A549 (cell line): ENCODE measurements at regions not wholly inside any gene's neighbourhood (a gene's known extent, or its start where the extent isn't known, plus 50 kb on each side); places are given as distances from the start of the nearest gene placed in this dataset.

ENCODE experiments used
- ATAC-seq, 2 experiments: fragments of 200-7000 bp in 1 of 2; fragments of >200 bp in 1 of 2; cut with Nextera tagmentation in 1 of 2; cut with Tn5 transposase in 1 of 2; 3 replicates each; pipeline versions ENCODE4 v1.8.0 to v1.9.1; 2018 to 2020; ENCODE audit warnings: mild to moderate bottlenecking in 1 of 2, moderate library complexity in 1 of 2
- CTCF ChIA-PET: fragments of 300-600 bp; sonication (Branson Sonifier 250); formaldehyde crosslinking; extraction: SDS; loops from one replicate; lab custom pipeline; 2021; ENCODE audit warnings: antibody characterized with exemption, inconsistent platforms; lab: Yijun Ruan, JAX
- POLR2A ChIA-PET: fragments of 350-600 bp; formaldehyde crosslinking; extraction: SDS; loops from one replicate; lab custom pipeline; 2021; ENCODE audit warnings: antibody characterized with exemption, inconsistent platforms; lab: Yijun Ruan, JAX
- DNase-seq, 2 experiments: peaks; one replicate each; pipeline versions ENCODE4 v3.0.0 to v3.0.0-alpha.2; 2011 to 2016; ENCODE audit warnings: low read depth in 1 of 2, low spot score in 1 of 2
- FAIRE-seq: peaks from 2 replicates; lab custom pipeline; 2011; peaks lifted over from hg19 to GRCh38; lab: Jason Lieb, UNC
- H3K27ac ChIP-seq, 2 experiments: fragments of >200 bp; sonication (Bioruptor Twin); formaldehyde crosslinking; 3 replicates each; pipeline ENCODE4 v1.5.1; 2016 to 2017
- H3K4me1 ChIP-seq: fragments of >200 bp; sonication (Bioruptor Twin); formaldehyde crosslinking; 3 replicates; pipeline ENCODE4 v1.6.1; 2016
- H3K4me2 ChIP-seq: fragments of >200 bp; sonication (Bioruptor Twin); formaldehyde crosslinking; 3 replicates; pipeline ENCODE4 v1.6.1; 2016
- H3K4me3 ChIP-seq: fragments of >200 bp; sonication (Bioruptor Twin); formaldehyde crosslinking; 3 replicates; pipeline ENCODE4 v1.5.1; 2016
- H3K9me3 ChIP-seq: fragments of >200 bp; sonication (Bioruptor Twin); formaldehyde crosslinking; 3 replicates; pipeline ENCODE4 v1.6.1; 2016
- EP300 ChIP-seq, 2 experiments: fragments of >200 bp; sonication (Bioruptor Twin); formaldehyde crosslinking; IDR thresholded peaks; 2 replicates in 1 of 2; 3 replicates in 1 of 2; pipeline ENCODE4 v1.6.1; 2016 to 2017
- FOSL2 ChIP-seq, 2 experiments: fragments of 450-650 bp in 1 of 2; fragments of >200 bp in 1 of 2; sonication (Bioruptor Twin) in 1 of 2; formaldehyde crosslinking; IDR thresholded peaks; 2 replicates each; pipeline versions ENCODE4 v1.5.0 to v1.6.1; 2016 to 2020; ENCODE audit warnings: mild to moderate bottlenecking in 1 of 2, moderate library complexity in 1 of 2
- HDAC2 ChIP-seq: fragments of 200-600 bp; sonication (generic); IDR thresholded peaks from 2 replicates; pipeline ENCODE4 v1.6.1; 2016
- HOXB13 ChIP-seq: fragments of 250-450 bp; sonication (Bioruptor Pico); IDR thresholded peaks from 2 replicates; pipeline ENCODE4 v1.5.0; 2020; ENCODE audit warnings: low read depth, mild to moderate bottlenecking, moderate library complexity
- JUNB ChIP-seq: fragments of >200 bp; sonication (Bioruptor Twin); formaldehyde crosslinking; IDR thresholded peaks from 2 replicates; pipeline ENCODE4 v1.6.1; 2016
- KDM5A ChIP-seq: fragments of 200-600 bp; sonication (generic); IDR thresholded peaks from 2 replicates; pipeline ENCODE4 v1.6.1; 2016; ENCODE audit warnings: antibody characterized with exemption, mild to moderate bottlenecking
- MAZ ChIP-seq: fragments of 150-350 bp; IDR thresholded peaks from 2 replicates; pipeline ENCODE4 v1.6.1; 2014; ENCODE audit warnings: antibody characterized with exemption, low read depth, low read length, borderline replicate concordance
- NFE2L2 ChIP-seq: fragments of 150-350 bp; conservative IDR thresholded peaks from 2 replicates; pipeline ENCODE4 v1.6.1; 2014; ENCODE audit warnings: low read length
- NR3C1 ChIP-seq: fragments of >200 bp; sonication (Bioruptor Twin); formaldehyde crosslinking; IDR thresholded peaks from 3 replicates; pipeline ENCODE4 v1.6.1; 2017
- PBX3 ChIP-seq: IDR thresholded peaks from 2 replicates; pipeline ENCODE4 v1.6.1; 2012
- POLR2A ChIP-seq: IDR thresholded peaks from 2 replicates; pipeline ENCODE4 v1.6.1; 2012; ENCODE audit warnings: mild to moderate bottlenecking, low read length
- RAD21 ChIP-seq, 2 experiments: fragments of >200 bp in 1 of 2; sonication (Bioruptor Twin) in 1 of 2; formaldehyde crosslinking in 1 of 2; IDR thresholded peaks in 1 of 2; conservative IDR thresholded peaks in 1 of 2; 2 replicates in 1 of 2; 3 replicates in 1 of 2; pipeline ENCODE4 v1.6.1; 2012 to 2018; ENCODE audit warnings: inconsistent platforms in 1 of 2
- RARB ChIP-seq: fragments of 250-450 bp; sonication (Bioruptor Pico); IDR thresholded peaks from 2 replicates; pipeline ENCODE4 v1.8.0; 2021; ENCODE audit warnings: mild to moderate bottlenecking, moderate library complexity
- RCOR1 ChIP-seq: fragments of 150-350 bp; IDR thresholded peaks from 2 replicates; pipeline ENCODE4 v1.6.1; 2014; ENCODE audit warnings: antibody characterized with exemption, low read length, low read depth
- RNF2 ChIP-seq: fragments of 200-600 bp; sonication (generic); IDR thresholded peaks from 2 replicates; pipeline ENCODE4 v1.6.1; 2016; ENCODE audit warnings: low read depth, mild to moderate bottlenecking, antibody characterized with exemption, moderate library complexity, borderline replicate concordance
- SMC3 ChIP-seq: fragments of >200 bp; sonication (Bioruptor Twin); formaldehyde crosslinking; IDR thresholded peaks from 3 replicates; pipeline ENCODE4 v1.6.1; 2018; ENCODE audit warnings: inconsistent platforms
- TFCP2L1 ChIP-seq: fragments of 250-450 bp; sonication (Bioruptor Pico); IDR thresholded peaks from 2 replicates; pipeline ENCODE4 v1.5.0; 2021; ENCODE audit warnings: mild to moderate bottlenecking
- ZSCAN20 ChIP-seq: fragments of 250-450 bp; sonication (Bioruptor Pico); IDR thresholded peaks from 2 replicates; pipeline ENCODE4 v1.8.0; 2022; ENCODE audit warnings: mild to moderate bottlenecking, moderate library complexity
- WGBS: methylation state at CpG from one replicate; pipeline ENCODE4 v1.1.6; 2017; ENCODE audit errors: missing lambda C conversion rate; 5-methylcytosine and 5-hydroxymethylcytosine counted together
- TF ChIP-seq, protein P1 (sequence below): fragments of 150-350 bp; IDR thresholded peaks from 2 replicates; pipeline ENCODE4 v1.6.1; 2014; ENCODE audit warnings: low read depth, mild to moderate bottlenecking, low read length
- TF ChIP-seq, protein P2 (sequence below): fragments of >200 bp; sonication (Bioruptor Twin); formaldehyde crosslinking; IDR thresholded peaks from 2 replicates; pipeline ENCODE4 v1.6.1; 2016
- TF ChIP-seq, protein P3 (sequence below): IDR thresholded peaks from 2 replicates; pipeline ENCODE4 v1.6.1; 2012
- TF ChIP-seq, protein P4 (sequence below): fragments of 200-600 bp; sonication (generic); IDR thresholded peaks from 2 replicates; pipeline ENCODE4 v1.6.1; 2016; ENCODE audit warnings: antibody characterized with exemption, mild to moderate bottlenecking, moderate library complexity

DNA sequence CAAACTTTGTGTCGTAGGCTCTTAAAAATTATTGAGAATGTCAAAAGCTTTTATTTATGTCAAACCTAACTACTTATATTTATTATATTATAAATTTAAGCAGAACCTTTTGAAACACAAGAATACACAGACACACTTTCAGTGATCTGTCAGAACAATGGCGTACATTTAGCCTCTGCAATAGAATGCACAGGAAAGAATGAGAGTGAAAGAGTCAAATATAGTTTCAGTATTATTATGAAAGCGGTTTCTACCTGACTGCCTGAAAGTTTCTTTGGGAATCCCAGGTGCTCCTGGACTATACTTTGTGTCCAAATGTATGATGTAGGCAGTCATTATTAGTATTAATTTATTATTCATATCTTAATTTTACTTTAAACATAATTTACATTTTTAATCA is 872.0 kb upstream of the AGA start:
- no peak overlapping the region for H3K27ac ChIP-seq
- POLR2A ChIA-PET: no interaction called here
- ATAC-seq (no peak), FAIRE-seq (no peak), DNase-seq (no peak)
- CTCF ChIA-PET: no interaction called here
- H3K4me3 ChIP-seq: no peak overlapping the region
- TF ChIP-seq EP300 (IDR thresholded peaks at IDR 0.05) (no peak), RAD21 (conservative IDR thresholded peaks at IDR 0.05 in 1 of 2, IDR thresholded peaks at IDR 0.05 in 1 of 2) (no peak), HOXB13 (no peak), MAZ (no peak), JUNB (no peak), TFCP2L1 (CRISPR knock-in tag) (no peak), FOSL2 (IDR thresholded peaks at IDR 0.05) (no peak), FOSL2 (CRISPR knock-in tag; IDR thresholded peaks at IDR 0.05) (no peak), PBX3 (no peak), SMC3 (no peak), POLR2A (no peak), NR3C1 (no peak), RARB (no peak), NFE2L2 (no peak), RCOR1 (no peak), KDM5A (no peak), RNF2 (no peak)
- TF ChIP-seq, protein P1, sequence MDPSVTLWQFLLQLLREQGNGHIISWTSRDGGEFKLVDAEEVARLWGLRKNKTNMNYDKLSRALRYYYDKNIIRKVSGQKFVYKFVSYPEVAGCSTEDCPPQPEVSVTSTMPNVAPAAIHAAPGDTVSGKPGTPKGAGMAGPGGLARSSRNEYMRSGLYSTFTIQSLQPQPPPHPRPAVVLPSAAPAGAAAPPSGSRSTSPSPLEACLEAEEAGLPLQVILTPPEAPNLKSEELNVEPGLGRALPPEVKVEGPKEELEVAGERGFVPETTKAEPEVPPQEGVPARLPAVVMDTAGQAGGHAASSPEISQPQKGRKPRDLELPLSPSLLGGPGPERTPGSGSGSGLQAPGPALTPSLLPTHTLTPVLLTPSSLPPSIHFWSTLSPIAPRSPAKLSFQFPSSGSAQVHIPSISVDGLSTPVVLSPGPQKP: no peak
- TF ChIP-seq, protein P2, sequence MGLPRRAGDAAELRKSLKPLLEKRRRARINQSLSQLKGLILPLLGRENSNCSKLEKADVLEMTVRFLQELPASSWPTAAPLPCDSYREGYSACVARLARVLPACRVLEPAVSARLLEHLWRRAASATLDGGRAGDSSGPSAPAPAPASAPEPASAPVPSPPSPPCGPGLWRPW: no peak
- TF ChIP-seq, protein P3, sequence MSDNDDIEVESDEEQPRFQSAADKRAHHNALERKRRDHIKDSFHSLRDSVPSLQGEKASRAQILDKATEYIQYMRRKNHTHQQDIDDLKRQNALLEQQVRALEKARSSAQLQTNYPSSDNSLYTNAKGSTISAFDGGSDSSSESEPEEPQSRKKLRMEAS: no peak
- TF ChIP-seq, protein P4, sequence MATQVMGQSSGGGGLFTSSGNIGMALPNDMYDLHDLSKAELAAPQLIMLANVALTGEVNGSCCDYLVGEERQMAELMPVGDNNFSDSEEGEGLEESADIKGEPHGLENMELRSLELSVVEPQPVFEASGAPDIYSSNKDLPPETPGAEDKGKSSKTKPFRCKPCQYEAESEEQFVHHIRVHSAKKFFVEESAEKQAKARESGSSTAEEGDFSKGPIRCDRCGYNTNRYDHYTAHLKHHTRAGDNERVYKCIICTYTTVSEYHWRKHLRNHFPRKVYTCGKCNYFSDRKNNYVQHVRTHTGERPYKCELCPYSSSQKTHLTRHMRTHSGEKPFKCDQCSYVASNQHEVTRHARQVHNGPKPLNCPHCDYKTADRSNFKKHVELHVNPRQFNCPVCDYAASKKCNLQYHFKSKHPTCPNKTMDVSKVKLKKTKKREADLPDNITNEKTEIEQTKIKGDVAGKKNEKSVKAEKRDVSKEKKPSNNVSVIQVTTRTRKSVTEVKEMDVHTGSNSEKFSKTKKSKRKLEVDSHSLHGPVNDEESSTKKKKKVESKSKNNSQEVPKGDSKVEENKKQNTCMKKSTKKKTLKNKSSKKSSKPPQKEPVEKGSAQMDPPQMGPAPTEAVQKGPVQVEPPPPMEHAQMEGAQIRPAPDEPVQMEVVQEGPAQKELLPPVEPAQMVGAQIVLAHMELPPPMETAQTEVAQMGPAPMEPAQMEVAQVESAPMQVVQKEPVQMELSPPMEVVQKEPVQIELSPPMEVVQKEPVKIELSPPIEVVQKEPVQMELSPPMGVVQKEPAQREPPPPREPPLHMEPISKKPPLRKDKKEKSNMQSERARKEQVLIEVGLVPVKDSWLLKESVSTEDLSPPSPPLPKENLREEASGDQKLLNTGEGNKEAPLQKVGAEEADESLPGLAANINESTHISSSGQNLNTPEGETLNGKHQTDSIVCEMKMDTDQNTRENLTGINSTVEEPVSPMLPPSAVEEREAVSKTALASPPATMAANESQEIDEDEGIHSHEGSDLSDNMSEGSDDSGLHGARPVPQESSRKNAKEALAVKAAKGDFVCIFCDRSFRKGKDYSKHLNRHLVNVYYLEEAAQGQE: no peak
- no peak overlapping the region for H3K4me2 ChIP-seq
- 46% methylated on average over 3 of the region's 3 CpGs for WGBS
- no peaks in the 10 kb centered on the region for H3K9me3 ChIP-seq
- H3K4me1 ChIP-seq: no peaks in the 10 kb centered on the region

GRCh38 chr4:178316211-178316610 is 874.0 kb upstream of the AGA start:
- Histone ChIP-seq H3K4me3 (no peak overlapping the region), H3K27ac (no peak overlapping the region), H3K4me2 (no peak overlapping the region), H3K9me3 (no peaks in the 10 kb centered on the region), H3K4me1 (no peaks in the 10 kb centered on the region)
- POLR2A ChIA-PET: no interaction called here
- 31% methylated on average over 2 of the region's 2 CpGs for WGBS
- DNase-seq (no peak), ATAC-seq (no peak), FAIRE-seq (no peak)
- TF ChIP-seq HDAC2 (no peak), ZSCAN20 (no peak)
- CTCF ChIA-PET: no interaction called here
